ENCODE measurements at regions not wholly inside any gene's neighbourhood (a gene's known extent, or its start where the extent isn't known, plus 50 kb on each side); places are given as distances from the start of the nearest gene placed in this dataset.
"Not testable (repeated sequence)": the region's sequence is repeated elsewhere in the genome, so short reads cannot be mapped to it uniquely, and the experiment has no call there.

DNA sequence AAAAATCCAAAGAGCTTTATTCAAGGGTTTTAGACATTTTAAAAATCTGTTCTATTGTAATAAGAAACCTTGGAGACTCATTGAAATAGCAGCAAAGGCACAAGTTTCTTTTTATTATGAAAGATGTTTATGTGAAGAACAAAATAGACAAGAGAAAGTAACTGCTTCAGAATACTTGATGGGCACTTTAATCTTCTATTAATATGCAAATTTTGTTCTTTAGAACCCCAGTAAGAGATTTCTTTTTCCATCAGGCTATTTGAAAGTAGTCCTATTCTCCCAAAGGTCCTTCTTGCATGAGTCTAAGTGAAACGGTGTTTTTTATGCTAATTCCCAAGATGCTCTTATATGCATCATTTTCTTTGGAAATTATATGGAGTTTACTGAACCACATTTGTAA, 602.0 kb downstream of the EFNA5 start:
- no peak for DNase-seq (ENCODE audit: low read depth)

DNA sequence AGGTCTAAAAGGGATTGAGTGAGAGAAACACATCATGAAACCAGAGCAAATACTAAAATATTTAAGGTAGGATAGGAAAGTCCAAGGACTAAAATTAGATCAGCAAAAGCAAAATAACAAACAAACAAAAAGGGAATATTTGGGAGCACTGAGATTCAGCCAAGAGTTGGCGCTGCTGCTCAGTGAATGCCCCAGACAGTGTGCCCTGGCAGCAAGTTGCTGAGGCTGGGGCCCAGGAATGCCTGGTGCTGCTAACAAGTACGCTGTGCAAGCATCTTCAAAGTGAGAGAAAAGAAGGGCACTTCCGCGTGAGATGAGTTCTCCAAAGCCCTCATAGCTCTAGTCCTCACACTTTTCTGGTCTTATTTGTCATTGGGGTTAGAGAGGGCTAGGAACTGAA, 603.3 kb downstream of the EFNA5 start:
- no peak for DNase-seq (ENCODE audit: low read depth)

DNA sequence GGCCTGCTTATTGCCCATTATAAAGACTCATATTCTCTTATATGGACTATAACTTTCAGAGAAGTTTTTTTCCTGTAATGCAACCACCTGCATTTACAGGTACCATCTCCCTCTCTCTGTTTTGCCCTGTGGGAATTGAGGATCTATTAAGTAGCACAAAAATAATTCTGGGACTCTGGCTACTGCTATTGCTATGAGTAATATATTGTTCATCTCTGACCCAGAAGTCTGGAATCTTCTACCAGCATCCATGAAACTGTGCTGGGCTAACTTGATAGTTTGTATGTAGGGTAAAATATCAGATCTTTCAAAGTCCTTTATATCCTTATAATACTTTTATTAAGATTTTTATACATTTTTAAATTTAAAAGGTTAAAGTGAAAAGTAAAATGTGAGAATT, 607.2 kb downstream of the EFNA5 start:
- no peak for DNase-seq (ENCODE audit: low read depth)

DNA sequence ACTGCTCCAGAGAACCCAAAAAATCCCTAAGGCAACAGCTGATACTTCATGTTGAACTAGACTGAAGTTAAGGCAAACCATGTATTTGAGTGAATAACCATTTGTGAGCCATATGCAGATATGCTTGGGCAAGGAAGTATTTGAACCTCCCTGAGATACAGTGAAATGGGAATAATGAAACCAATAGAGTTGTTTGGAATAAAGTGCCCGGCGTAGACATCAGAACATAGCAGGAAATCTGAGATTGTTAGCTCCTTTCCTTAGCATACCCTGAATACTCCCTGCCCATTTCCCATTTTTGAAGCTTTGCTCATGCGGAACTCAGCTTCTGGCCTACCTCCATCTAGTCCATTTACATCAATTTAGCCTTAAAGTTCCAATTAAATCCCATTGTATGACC, 611.9 kb downstream of the EFNA5 start:
- no peak for DNase-seq (ENCODE audit: low read depth)

DNA sequence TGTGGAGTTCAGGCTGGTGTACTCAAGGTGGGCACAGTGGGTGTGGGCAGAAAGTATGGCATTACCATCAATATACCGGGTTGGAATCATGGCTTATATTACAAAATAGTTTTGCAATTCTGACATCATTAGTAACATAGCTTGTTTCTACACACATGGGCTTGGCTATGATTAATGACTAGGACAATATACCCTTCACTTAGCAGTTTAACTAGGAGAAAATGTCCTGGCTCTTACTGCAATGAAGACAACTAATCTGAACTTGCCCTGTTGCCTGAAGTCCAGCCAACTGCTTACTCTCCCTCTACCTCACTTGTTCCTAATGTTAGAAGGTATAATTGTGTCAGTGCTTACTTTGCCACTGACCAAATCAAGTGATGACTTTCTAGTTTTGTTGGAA, 612.5 kb downstream of the EFNA5 start:
- no peak for DNase-seq (ENCODE audit: low read depth)

DNA sequence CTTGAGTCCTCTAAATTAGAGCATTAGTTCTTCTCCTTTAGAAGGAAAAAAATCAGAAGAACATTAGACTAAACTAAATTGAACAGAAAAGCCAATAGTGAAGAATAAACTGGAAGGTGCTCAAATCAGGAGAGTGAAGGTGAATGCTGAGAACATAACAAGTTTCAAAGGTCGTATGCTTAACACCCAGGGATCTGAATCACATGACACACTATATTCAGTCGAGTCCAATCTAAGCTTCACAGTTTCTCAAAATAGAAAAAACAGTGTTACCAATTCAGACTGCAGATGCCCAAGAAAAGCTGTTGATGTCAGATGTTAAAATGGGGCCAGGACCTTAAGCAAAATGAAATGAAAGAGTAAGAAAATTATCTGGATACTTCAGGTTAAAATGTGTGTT, 614.5 kb downstream of the EFNA5 start:
- DNase-seq (ENCODE audit: low read depth), result no peak

DNA sequence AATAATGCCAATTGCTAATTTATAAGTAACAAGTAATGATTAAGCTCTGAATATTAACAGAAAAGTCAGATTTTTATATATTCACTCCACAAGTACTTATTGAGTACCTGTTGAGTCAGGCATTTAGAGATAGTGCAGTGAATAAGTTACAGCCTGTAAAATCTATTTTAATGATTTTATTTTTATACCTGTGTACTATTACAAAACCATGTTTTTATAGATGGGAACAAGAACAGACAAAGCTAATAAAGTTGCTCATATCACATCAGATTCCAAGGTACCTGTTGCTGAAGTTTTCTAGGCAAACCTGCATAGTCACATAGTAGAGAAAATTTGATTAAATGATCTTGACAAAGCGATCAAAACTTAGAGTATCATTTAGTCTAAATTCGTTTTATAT, 623.7 kb downstream of the EFNA5 start:
- DNase-seq (ENCODE audit: low read depth), result no peak

DNA sequence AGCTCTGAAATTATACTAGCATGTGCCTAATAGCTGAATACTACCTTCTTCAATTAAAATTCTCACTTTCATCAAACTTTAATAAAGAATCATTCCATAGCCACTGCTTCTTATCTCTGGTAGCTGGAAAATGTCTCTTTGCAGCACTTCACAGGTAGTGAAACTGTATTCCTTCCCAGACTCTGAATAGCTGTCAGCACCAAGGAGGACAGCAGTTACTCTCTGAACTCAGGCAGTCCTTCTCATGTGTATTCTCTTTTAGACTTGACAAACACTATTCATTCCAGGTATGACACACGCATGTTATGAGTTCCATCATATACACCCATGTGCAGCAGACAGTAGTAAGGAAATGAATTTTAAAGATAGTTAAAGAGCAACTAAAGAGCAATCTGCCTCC, 627.1 kb downstream of the EFNA5 start:
- no peak for DNase-seq (ENCODE audit: low read depth)

DNA sequence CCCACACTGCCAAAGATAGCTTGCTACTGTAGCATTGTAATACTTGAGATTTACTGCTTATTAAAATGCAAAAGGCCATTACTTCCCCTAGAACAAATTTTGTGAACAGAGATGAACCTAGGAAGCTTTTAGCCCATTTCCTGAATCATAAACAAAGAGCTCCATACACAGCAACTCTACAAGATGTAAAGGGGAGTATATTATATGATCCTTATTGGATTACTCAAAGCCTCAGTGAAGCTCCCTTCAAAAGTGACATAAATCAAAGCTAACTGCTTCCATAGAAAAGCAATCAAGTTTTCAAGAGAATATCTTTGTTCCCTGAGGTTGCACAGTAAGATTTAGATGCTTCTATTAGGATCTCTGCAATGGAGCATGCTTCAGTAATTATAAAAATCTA, 629.8 kb downstream of the EFNA5 start:
- DNase-seq (ENCODE audit: low read depth), result no peak

DNA sequence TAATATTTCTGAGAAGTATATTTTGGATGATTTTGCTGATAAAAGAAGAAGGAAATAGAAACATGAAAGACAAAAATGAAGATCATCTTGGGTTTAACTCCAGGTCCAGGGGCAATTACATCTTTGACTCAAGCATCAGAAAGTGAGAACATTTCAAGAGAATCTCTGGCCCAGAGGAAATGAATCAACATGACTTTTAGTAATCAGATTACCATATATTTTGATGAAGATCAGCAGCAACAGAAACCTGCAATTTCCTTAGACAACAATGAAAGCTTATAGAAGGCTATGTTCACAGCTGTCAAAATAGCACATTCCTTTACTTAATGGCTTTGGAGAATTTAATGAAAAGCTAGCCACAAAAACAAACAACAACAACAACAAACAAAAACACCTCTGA, 638.1 kb downstream of the EFNA5 start:
- DNase-seq (ENCODE audit: low read depth), result no peak

DNA sequence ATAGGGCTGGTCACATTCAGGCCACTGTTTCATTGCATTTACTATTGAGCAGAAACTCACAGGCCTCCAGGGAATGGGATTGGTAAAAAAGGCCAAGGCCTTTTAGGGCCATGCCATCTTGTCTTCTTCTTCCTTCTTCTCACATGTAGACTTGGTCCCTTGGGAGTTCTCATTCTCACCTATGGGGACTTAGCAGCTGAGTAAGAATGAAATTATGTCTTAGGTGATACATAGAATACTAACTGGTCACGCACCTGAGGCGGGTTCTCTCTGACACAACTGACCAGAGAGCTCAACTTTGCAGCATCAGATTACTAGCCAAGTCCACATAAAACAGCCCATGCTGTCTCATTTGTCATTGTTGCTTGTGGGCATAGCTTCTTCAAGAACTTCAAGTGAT, 641.8 kb downstream of the EFNA5 start:
- no peak for DNase-seq (ENCODE audit: low read depth)

DNA sequence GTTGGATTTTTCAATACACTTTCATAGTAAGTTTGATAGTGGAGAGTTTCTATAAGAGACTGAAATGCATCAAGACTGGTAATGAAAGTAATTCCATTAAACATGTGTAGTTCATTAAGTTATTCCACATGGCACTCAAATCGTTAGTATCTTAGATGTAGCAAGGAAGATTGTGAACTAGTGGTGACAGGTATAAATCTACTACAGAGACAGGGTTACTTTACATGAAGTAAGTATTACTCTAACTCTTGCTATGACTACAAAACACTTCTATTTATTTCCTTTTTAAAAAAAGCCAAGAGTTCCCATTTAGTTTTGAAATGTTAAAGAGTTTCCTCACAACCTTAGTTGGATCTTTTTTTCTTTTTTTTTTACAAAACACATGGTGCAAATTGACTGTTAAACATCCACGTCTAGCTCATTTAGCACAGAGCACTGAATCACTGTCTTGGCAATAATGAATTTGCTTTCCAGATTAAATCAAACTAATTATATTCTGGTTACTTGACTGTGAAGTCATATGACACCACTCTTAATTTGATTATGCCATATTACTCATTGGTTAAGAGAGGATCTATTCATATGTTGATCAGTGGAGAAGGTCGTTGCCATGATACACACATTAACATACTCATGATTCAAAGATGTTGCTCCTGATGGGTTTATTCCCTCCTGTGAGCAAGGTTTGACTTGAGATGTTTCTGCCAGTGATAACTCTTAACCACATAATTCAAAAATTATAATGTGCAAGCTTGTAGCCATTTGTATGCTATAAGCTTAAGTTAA, 644.8 kb downstream of the EFNA5 start:
- DNase-seq (ENCODE audit: low read depth), result no peak

DNA sequence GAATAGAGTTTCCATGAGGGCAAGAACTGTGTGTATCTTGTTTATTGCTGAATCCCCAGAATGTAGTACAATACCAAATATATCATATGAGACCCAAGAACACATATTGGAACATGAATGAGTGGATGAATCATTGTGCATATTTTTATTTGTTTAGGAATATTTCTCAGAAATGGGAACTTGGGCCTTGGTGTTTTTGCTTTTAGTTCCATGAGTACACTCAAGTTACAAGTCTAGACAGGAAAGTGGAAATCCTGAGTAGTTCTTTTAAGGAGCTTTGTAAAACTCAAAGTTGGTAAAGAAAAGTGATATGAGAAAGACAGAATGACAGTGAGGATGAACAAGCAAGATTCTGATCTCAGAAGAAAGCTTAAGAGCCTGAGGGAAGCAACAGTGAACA, 647.0 kb downstream of the EFNA5 start:
- no peak for DNase-seq (ENCODE audit: low read depth)

DNA sequence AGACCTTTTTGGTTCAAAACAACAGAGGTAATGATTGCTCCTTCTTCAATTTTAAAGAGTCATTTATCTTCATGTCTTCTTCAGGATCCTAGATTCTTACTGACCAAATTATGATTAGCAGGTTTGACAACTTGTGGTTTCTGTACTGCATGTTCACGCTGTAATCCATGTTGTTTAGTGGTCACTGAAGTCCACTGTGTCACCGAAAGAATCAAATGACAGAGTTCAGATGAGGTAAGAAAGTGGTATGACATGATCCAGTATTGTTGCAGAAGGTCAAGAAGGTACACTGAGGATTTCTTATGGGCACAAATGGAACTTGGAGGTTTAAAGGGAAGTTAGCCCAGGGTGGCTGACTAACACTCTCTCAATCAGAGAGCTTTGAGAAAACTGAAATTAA, 649.2 kb downstream of the EFNA5 start:
- DNase-seq (ENCODE audit: low read depth), result no peak

DNA sequence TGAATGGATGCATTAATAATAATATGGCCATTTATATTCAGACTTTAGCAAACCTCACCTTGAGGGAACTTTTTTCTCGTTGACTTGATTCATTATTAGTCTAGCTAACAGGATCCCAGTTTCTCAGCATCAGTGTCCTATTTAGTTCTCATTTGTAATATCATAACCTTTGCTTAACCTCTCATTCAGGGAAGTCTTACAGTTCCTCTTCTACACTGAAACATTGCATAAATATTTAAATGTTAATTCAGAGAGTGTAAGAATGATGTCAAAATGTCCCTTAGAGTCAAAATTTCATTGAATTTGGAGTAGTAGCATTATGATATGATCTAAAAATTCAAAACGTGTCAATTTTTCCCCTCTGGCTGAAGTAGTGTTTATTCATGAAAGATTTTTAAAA, 650.1 kb downstream of the EFNA5 start:
- DNase-seq (ENCODE audit: low read depth), result no peak

DNA sequence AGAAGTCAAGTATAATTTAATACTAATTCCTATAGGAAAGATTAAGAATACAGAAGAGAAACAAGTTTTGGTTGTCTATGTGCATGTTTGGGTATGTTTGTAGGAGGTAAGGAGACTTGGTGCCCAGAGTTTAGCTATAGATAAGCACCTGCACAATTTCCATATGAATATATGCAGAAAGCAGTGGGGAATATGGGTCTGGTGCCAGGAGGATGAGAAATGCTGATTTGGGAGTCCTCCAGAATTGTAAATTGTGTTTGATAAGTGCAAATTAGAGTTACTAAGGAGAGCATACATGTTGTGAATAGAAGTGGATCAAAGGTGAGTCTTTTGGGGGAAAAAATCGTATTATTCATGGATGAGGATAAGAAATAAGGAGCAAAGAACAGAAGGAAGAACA, 653.1 kb downstream of the EFNA5 start:
- DNase-seq (ENCODE audit: low read depth), result no peak

DNA sequence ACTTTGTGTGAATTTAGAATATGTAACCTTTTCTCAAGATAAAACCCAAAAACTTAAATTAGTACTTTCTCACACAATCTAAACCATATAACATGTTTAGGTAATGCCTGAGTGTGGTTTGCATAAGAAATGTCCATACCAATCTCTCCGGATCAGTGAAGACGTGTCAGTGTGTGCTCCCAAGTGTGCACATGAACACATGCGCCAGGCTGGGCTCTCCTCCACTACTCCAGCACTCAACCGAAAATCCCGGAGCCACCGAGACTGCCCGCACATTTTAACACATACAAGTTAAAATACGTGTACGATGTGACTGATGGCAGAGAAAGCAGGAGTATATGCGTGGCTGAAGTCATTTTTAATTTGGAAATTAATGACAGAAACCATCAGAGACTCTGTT, 658.4 kb downstream of the EFNA5 start:
- DNase-seq (ENCODE audit: low read depth), result no peak

DNA sequence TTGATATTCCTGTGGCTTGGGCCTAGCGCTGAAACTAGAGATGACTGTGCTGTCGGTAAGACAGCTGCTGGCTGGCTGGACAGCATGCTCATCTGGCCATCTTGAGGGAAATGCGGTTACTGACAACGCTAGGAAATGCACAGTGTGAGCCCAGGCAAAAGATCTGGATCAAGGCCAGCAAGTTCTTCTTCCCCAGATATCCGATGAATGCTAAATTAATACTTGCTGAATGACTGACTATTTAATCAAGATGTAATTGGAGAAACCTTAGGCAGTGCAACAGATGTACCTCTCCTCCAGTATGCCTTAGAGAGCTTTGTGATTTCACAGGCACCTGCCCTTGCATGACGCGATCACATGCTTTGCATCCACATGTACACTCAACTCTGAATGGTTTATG, 659.1 kb downstream of the EFNA5 start:
- DNase-seq (ENCODE audit: low read depth), result no peak

DNA sequence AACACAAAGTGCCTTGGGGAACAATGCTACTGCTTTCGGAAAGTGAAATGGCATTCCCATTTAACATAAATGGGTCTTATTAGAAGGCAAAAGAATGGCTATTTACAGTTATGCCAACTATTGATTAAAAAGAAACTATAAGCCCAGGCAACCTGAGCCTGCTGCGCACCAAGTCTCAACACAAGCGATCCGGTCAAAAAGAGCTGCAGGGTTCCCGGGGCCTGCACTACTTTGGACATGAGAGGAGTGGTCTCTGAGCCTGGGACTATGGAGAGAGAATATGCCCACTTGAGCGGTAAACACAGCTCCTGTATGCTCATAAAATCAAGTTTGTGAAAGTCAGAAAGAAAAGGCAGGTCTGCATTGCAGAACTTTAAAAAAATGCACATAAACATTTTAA, 660.7 kb downstream of the EFNA5 start:
- no peak for DNase-seq (ENCODE audit: low read depth)

DNA sequence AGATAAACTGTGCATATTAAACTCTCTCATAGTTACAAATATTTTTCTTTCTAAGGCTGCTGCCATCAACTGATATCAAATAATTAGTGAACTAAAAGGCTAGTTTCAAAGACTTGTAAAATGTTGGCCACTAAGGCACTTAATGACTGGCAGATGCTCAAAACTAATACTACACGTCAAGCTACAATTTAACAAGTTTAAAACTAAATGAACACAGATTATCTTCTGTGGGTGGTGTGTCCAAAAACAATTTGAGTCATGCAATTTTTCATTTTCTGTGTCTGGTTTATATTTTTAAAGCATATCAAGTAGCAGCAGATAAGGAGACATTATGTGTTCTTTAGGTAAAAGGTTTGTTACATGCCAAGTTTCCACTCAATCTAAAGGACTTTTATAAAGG, 665.1 kb downstream of the EFNA5 start:
- no peak for DNase-seq (ENCODE audit: low read depth)

DNA sequence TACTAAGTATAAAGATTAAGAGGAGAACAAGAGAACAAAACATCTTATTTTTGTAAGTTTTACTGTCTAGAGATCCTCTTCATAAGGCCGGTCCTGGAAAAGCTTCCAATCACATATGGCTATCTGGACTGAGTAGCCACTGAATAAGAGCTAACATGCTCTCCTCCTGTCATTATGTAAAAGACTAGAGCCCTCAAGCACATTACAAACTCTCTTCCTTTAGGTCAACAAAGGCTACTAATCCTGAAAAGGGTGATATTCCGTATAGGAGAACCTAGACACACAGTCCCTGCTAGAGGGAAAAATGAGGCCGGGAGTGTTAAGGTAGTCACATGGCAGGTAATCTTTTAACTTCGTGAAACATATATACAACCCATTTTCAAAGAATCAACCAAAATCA, 665.6 kb downstream of the EFNA5 start:
- no peak for DNase-seq (ENCODE audit: low read depth)

DNA sequence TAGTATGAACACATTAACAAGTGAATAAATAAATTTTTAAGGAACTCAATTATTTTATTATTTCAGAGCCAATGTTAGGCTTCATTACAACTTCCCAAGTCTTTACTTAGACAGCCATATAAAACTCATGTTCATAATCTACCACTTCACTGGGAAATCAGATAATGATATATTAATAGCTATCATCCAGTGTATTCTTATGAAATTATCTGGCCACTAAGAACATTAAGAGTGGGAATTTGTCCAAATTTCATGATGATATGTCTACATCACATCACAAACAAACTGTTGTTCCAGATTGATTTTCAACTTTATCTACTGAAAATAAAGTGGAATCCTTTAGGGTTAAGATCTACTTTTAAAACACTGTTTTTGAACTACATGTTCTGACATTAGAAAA, 668.6 kb downstream of the EFNA5 start:
- DNase-seq (ENCODE audit: low read depth), result no peak

DNA sequence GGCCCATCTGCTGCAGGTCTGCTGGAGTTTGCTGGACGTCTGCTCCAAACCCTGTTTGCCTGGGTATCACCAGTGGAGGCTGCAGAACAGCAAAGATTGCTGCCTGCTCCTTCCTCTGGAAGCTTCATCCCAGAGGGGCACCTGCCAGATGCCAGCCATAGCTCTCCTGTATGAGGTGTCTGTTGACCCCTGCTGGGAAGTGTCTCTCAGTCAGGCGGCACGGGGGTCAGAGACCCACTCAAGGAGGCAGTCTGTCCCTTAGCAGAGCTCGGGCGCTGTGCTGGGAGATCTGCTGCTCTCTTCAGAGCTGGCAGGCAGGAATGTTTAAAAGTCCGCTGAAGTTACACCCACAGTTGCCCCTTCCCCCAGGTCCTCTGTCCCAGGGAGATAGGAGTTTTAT, 671.2 kb downstream of the EFNA5 start:
- not testable (repeated sequence) for DNase-seq (ENCODE audit: low read depth)

DNA sequence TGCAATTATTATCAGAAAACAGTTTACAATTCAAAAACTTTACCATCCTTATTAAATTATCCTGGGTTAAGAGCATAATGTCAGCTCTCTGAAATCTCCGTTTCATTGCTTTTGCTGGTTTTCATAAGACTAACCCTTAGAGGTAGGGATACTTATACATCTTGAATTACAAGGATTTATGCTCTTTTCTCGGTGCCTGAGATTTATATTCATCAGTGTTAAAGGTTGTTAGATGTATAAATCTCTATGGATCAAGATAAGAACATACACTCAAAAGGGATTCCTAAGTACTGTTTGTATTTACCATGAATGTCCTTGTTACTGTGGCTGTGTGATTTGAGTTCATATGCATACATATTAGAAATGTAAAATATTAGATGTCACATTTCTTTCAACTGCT, 684.7 kb downstream of the EFNA5 start:
- DNase-seq (ENCODE audit: low read depth), result no peak

DNA sequence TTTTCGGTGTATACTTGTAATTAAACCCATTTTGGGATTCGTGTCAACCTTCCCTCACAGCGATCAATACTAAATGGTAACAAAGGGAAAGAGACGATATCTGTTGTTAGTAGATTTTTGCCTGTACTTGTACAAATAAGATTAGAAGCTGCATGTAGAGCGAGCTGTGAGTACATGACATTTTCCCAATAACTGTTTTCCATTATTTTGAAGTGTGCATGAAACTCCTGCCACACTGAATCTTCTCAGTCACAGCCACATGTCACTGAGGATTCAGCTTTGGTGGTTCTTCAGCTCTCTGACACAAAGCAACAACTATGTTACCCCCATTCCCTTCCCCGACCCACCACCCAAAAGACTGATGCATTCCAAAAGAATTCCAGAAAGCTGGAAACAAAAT, 685.6 kb downstream of the EFNA5 start:
- DNase-seq (ENCODE audit: low read depth), result no peak
